GM12873 (cell line): ENCODE measurements at regions not wholly inside any gene's neighbourhood (a gene's known extent, or its start where the extent isn't known, plus 50 kb on each side); places are given as distances from the start of the nearest gene placed in this dataset.

Experiments
- CTCF ChIP-seq: IDR thresholded peaks from 2 replicates; pipeline ENCODE4 v1.5.1; 2012; ENCODE audit warnings: low read depth, mild to moderate bottlenecking, moderate library complexity, low read length, control low read depth; ENCODE audit not compliant: insufficient read depth; ENCODE audit errors: missing control alignments

- no peak for TF ChIP-seq CTCF
Measured at GRCh38 chr4:184322328-184323025, 104.8 kb upstream of the ENPP6 start.

GRCh38 chr4:184320631-184321030, 103.0 kb upstream of the ENPP6 start:
- no peak for TF ChIP-seq CTCF

- TF ChIP-seq CTCF: no peak
Measured at GRCh38 chr4:184318852-184319251, 101.2 kb upstream of the ENPP6 start.

GRCh38 chr4:184317234-184317918, 99.7 kb upstream of the ENPP6 start:
- TF ChIP-seq CTCF: no peak

GRCh38 chr4:184316821-184317220, 99.1 kb upstream of the ENPP6 start:
- TF ChIP-seq CTCF: no peak

GRCh38 chr4:184315675-184316359, 98.1 kb upstream of the ENPP6 start:
- TF ChIP-seq CTCF: no peak

GRCh38 chr4:184313702-184314659, 96.3 kb upstream of the ENPP6 start:
- TF ChIP-seq CTCF: peak; percentile 1
